Fibroblast of villous mesenchyme (primary cell): ENCODE measurements at regions not wholly inside any gene's neighbourhood (a gene's known extent, or its start where the extent isn't known, plus 50 kb on each side); places are given as distances from the start of the nearest gene placed in this dataset.

ENCODE experiments used
- DNase-seq: peaks from one replicate; pipeline ENCODE4 v3.0.0-alpha.2; 2010; ENCODE audit warnings: low read depth
- H3K4me3 ChIP-seq: 2 replicates; pipeline ENCODE4 v1.5.1; 2011; ENCODE audit warnings: low read depth, mild to moderate bottlenecking, low read length
- CTCF ChIP-seq: IDR thresholded peaks from 2 replicates; pipeline ENCODE4 v1.5.1; 2012; ENCODE audit warnings: low read depth, mild to moderate bottlenecking, low read length; ENCODE audit not compliant: insufficient read depth

DNA sequence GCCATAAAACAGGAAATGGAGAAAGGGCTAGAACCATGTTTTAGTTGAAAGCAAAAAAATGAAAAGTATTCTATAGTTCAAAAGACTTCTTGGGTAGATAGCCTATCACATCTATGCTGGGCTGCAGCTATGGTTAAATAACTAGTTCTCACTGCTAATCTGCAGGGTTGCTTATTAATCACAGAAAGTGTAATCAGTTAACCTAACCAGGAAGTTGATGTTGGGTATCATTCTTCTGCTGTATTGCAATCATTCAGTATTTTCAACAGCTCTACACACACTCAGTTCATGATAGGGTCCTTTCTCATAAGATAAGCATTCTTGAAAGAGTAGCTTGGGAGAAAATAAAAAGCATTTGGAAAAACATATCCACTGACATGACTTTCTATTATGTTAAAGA is 135.2 kb upstream of the TCF21 start:
- no peak overlapping the region for H3K4me3 ChIP-seq
- no peak for DNase-seq
- no peak for TF ChIP-seq CTCF

GRCh38 chr6:133754298-133754697 is 134.6 kb upstream of the TCF21 start:
- no peak for DNase-seq
- H3K4me3 ChIP-seq: no peak overlapping the region
- no peak for TF ChIP-seq CTCF

DNA sequence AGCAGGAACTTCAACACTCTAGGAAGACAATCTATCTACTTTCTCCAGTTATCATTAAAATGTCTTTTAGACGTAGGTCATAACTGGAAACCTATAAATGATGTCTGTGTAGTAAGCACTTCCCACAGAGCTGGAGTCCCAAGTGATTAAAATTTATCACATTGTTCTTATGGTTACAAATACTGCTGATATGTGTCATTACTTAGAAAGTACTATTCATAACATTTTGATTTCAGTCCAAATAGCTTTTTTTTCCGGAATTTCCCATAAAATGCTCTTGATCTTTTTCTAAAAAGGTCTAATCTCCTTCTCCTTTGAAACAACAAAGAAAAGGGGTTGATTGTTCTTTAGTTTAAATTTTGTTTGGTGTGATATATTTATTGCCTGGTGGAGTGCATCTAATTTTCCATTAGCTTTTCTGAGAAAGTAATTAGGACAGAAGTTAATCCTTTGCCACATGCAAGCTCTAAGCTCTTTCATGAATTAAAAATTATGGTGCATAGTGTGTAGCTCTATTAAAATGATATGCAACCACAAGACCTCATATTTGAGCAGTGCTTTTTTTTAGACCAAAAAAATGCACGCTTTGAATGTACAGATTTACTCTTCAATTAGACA is 132.7 kb upstream of the TCF21 start:
- H3K4me3 ChIP-seq: no peak overlapping the region
- DNase-seq: peak; percentile 56
- TF ChIP-seq CTCF: no peak

GRCh38 chr6:133757335-133757734 is 131.6 kb upstream of the TCF21 start:
- no peak for TF ChIP-seq CTCF
- DNase-seq: no peak
- no peak overlapping the region for H3K4me3 ChIP-seq

DNA sequence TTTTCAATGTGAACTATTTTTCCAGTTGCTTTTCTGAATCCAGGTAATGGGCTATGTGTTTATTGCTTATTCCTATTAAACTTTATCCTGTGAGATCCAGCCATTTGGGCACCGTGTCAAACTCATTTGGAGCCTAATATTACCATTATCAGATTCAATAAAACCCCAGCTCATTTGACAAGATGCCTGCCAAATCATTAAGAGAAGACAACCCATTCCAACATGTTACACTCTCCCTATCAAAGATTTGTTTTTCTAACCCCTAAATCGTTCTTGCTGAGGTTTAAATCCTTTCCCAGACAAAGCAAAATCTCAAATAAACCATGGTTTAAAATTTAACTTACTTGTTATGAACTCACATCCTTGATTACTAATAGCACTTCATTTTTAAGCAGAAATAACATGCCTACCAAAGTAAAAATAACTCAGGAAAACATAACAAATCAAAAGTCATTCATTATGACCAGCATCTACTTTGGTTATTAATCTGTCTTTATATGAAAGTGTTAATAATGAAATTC is 130.0 kb upstream of the TCF21 start:
- no peak for TF ChIP-seq CTCF
- no peak overlapping the region for H3K4me3 ChIP-seq
- no peak for DNase-seq

DNA sequence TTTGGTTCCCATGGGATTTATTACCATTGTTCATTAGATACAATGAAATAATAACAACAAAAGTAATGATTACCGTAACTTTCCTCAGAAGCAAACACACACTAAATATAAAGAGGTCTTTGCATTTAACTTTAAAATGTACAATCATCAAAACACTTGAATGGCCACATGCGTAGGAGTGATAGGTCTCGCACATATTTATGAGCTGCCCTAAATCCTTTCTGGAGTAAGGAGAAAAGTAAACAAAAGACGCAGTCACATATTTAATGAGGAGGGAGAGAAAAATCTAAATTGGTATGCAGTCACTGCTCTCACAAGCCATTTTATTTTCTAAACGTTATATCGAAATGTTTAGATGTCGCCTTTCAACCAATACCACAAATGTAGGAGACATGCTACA is 129.4 kb upstream of the TCF21 start:
- no peak for DNase-seq
- H3K4me3 ChIP-seq: no peak overlapping the region
- no peak for TF ChIP-seq CTCF

DNA sequence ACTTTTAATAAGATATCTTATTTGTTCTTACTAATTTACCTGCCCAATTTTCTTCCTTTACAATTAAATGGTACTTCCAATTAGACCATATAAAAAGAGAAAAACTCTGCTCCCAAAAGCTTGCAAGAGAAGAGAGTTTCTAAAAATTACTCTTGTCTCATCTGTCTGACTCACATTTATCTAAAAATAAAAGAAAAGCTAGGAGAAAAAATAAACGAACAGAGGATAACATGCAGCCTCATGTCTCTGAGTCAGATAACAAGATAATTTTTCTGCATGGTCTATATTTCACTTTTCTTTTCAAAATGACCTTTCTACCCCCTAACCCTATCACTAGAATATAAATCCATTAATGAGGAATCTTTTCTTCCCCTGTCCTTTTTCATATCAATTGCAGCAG is 127.2 kb upstream of the TCF21 start:
- peak; percentile 21 for DNase-seq
- H3K4me3 ChIP-seq: no peak overlapping the region
- no peak for TF ChIP-seq CTCF
